ENCODE measurements at regions not wholly inside any gene's neighbourhood (a gene's known extent, or its start where the extent isn't known, plus 50 kb on each side); places are given as distances from the start of the nearest gene placed in this dataset.
"Not testable (repeated sequence)": the region's sequence is repeated elsewhere in the genome, so short reads cannot be mapped to it uniquely, and the experiment has no call there.

- DNase-seq: no peak
These were observed 82.1 kb upstream of the IRX2 start for GRCh38 chr5:2833556-2833955.

- DNase-seq: no peak
These were observed 80.9 kb upstream of the IRX2 start for GRCh38 chr5:2832394-2832793.

- no peak for DNase-seq
These were observed 77.8 kb upstream of the IRX2 start for GRCh38 chr5:2829239-2829638.

- DNase-seq: no peak
These were observed 67.5 kb upstream of the IRX2 start for GRCh38 chr5:2818936-2819335.

GRCh38 chr5:2817031-2817603, 65.6 kb upstream of the IRX2 start:
- DNase-seq: peak; percentile 22

- no peak for DNase-seq
These were observed 62.2 kb upstream of the IRX2 start for GRCh38 chr5:2813678-2814077.

- DNase-seq: no peak
These were observed 59.2 kb upstream of the IRX2 start for GRCh38 chr5:2810644-2811043.

GRCh38 chr5:2807244-2807643, 55.8 kb upstream of the IRX2 start:
- DNase-seq: not testable (repeated sequence)

- DNase-seq: no peak
These were observed 54.7 kb upstream of the IRX2 start for GRCh38 chr5:2806176-2806575.

GRCh38 chr5:2805080-2805479, 53.6 kb upstream of the IRX2 start:
- DNase-seq: no peak

GRCh38 chr5:2803751-2804150, 52.3 kb upstream of the IRX2 start:
- DNase-seq: no peak

GRCh38 chr5:2802693-2803365, 51.4 kb upstream of the IRX2 start:
- no peak for DNase-seq

- no peak for DNase-seq
These were observed 50.4 kb upstream of the IRX2 start for GRCh38 chr5:2801577-2802525.
